GM19438 (cell line): ENCODE measurements at regions not wholly inside any gene's neighbourhood (a gene's known extent, or its start where the extent isn't known, plus 50 kb on each side); places are given as distances from the start of the nearest gene placed in this dataset.

Experiments used
- ATAC-seq: cut with Tn5 transposase; IDR thresholded peaks from one replicate; pipeline ENCODE4 v1.9.1; 2021; ENCODE audit warnings: low read depth; ENCODE audit not compliant: unreplicated experiment

DNA sequence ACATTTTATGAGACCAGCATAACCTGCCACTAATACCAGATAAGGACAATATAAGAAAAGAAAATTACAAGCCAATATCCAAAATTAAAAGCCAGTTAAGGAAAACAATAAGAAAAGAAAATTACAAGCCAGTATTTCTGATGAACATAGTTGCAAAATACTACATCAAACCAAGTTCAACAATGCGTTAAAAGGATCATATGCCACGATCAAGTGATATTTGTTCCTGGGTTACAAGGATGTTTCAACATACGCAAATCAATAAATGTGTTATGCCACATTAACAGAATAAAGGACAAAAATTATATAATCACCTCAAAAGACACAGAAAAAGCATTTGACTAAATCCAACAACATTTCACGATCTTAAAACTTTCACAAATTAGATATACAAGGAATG, 431.9 kb downstream of the ELAVL2 start:
- ATAC-seq, result no peak

DNA sequence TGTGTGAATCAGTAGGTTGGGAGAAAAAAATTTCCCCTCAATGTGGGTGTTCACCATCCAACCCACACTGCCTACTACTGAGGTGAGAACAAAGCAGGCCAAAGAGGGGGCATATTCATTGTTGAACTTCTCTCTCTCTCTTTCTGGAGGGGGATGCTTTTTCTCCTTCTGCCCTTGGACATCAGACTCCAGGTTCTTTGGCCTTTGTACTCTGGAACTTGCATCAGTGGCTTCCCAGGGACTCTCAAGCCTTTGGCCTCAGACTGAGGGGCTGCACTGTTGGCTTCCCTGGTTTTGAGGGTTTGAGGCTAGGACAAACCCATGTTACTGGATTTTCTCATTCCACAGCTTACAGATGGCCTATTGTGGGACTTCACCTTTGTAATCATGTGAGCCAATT, 417.2 kb downstream of the ELAVL2 start:
- no peak for ATAC-seq

DNA sequence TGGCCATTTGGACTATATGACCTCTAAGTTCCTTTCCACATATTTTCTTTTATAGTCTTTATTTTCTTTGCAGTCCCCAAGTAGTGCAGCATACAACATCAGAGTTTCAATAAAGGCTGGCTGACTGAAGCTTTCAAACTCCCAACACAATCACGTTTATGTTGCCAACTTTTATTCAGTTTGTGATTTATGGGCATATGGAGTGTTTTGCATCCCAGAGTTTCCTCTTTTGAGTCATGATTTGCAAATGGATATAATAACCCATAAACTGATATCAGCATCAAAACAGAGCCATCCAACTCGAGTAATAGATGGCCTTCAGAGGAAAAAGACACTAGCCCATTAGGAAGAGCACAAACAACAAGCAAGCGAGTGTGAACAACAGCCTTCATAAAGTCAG, 414.0 kb downstream of the ELAVL2 start:
- ATAC-seq, result no peak

DNA sequence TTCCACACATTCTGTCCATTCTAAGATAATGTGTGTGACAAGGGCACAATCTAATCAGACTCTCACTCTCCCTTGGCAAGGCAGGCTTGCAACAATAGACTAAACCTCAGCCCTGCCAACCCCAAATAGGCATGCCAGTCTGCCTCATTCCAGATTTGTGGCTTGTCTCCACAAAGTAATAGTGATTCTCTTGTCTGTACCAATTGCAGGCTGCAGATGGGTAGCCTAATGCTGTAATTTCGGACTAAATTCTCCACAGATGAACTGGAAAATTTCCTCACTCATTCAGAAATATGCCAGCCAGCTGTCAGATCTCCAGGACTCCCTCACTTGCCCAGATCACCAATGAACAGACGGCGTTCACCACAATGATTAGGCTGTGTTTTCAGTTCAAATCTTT, 413.6 kb downstream of the ELAVL2 start:
- ATAC-seq, result no peak

DNA sequence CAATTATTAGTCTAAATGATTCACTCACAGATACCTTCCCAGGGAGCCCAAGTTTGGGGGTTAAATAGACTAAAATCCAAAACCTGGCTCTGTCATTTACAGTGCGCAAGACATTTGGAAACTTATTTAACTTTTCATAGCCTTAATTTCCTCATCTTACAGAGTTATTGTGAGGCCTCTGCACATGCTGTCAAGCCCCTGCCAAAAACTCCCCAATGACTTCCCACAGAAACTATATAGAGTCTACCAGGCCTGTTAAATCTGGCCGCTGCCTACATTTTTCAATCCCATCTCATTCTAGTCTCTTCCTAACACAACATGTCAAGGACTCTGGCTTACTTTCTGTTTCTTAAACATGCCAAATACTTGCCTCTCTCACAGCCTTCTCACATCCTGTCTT, 412.5 kb downstream of the ELAVL2 start:
- no peak for ATAC-seq

DNA sequence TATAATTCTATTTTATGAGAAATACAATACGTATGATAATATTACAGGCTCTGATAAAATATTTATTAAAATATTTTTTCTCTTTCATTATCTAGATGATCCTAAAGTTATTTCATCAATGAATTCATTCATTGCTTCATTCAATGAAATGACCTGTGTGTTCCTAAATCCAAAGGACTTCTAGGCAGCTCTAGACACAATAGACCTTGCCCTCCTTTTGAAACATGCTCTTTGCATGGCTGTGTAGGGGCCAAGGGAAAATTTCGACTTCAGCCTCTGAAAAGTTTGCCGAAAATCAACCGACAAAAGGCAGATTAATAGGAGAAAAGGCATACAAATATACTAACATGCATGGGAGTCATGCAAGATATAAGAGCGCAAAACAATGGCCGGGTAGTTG, 402.0 kb downstream of the ELAVL2 start:
- no peak for ATAC-seq

DNA sequence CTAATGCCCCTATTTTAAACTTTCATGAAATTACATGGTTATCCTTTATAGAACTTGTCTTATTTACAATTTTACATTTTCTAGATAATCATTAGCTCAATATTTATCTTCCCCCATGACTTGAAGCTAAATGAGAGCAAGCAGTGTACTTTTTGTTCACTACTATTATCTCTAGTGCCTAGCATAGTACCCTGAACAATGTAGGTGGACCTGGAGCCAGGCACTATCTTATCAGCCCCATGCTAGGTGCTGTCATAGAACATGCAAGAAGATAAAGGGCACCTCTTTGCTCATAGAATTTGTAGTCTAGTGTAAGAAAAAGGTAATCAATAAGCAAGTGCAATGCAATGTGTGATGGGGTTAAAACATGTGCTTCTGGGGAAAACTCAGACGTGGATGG, 399.9 kb downstream of the ELAVL2 start:
- no peak for ATAC-seq

DNA sequence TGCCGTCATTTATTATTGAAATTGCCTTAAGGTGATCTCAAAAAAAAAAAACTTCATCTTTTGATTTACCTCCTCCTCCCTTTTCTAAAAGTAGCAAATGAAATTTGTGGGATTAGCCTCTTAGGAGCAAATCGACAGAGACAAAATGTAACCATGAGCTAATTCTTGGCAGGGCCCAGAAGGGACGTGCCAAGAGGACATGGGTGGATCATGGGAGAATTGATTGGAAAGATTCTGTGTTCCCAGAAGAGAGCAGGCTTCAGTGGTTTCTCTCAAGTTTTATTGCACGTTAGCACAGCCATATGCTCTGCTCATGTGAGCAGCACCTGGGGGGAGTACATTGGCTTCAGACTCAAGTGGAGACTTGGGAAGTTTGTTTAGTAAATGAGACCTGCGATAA, 394.6 kb downstream of the ELAVL2 start:
- ATAC-seq, result no peak

DNA sequence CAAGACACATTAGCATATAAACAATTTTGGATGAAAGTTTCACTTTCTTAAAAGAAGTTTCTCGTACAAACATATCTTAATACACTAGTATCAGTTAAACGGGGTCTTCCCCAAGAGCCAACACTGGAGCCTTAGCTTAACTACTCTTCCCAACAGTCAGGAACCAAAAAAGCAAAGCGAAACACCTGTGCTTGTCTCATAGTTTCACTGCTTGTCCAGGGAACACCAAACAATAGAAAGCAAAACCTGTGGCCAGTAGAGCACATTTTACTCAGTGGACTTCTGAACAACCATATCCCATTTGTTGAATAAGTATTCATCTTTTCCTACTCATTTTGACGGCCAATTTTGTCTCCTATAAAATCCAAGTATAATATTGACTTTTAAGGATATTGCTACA, 391.4 kb downstream of the ELAVL2 start:
- no peak for ATAC-seq

DNA sequence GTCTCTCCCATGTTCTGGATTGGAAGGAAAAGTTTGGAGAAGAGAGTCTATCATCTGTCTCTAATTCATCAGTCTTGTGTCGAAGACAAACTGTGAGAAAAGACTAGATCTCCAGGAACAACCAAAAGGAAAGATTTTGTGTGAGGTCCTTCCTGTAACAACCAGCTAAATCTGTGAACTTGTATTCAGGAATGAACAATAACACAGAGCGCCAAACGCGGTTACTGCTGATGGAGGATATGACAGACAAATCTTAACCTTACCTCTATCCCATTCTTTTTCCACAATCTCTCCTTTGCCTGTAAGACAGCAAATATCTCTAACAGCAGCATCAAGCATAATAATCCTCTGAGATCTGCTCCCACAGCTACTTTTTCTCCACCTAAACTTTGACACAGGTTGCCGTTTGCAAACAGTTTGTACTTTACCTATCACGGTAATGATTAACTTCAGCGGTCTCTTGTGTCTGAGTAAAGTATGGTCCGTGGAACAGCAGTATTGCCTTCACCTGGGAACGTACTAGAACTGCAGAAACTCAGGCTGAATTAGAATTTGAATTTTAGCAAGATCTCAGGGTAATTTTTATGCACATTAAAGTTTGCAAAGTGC, 387.6 kb downstream of the ELAVL2 start:
- ATAC-seq, result no peak

DNA sequence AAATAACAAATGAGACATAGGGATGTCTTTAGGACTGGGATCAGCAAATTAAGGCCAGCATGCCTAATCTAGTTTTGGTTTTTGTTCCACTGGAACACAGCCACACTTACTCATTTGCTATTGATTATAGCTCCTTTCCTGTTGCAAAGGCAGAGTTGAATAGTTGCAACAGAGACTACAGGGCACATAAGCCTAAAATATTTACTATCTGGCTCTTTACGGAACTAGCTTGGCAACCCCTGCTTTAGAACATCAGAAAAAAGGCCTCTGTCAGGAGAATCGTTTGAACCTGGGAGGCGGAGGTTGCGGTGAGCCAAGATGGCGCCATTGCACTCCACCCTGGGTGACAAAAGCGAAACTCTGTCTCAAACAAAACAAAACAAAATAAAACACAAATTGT, 384.8 kb downstream of the ELAVL2 start:
- no peak for ATAC-seq

DNA sequence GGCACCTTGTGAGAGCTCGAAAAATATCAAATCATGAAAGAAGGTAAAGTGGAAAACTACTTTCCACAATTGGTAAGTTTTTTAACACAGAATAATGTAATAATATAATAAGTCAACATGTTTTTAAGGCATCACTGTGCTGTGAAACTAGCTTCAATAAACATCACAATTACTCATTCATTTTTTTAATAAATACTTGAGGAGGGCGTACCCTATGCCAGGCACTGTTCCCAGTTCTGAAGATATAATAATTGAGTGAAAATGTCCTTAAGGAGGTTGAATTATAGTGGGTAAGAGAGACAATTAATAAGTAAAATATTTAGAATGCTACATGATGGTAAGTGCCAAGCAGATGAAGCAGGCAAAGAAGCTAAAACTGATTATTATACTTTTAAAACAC, 381.4 kb downstream of the ELAVL2 start:
- ATAC-seq, result no peak

DNA sequence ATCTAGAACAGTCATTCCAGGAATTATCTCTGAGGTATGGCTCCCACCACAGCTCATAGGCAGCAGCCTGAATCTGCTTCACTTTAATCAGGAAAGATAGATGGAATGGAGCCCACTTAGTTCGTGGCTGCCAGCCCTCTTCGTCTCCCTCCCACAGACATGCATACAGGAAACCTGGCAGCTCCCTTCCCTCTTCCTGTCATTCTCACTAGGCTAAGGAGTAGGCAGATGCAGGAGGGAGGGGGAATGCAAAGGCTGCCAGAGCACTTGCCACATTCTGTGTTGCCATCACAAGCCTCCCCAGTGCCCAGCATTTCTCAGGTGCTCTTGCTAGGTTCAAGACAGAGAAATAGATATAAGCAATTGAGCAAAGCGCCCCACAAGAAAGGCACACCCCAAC, 378.9 kb downstream of the ELAVL2 start:
- no peak for ATAC-seq

DNA sequence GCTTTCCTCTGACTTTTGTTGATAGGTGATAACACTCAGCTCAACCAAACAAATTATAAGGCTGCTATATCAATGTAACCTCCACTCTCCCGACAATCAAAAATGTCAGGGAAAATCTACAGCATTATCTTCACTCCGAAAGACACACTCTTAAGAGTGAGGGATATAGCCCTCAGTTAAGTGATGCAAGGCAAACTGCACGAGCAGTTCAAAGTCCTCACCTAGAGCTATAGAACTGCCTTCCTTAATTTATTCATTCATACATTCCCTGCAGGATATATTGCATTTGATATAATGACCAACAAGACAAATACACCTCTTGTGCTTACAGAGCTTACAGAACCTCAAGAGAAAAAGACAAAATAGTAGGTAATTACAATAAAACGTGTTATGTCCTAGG, 378.1 kb downstream of the ELAVL2 start:
- ATAC-seq, result no peak

DNA sequence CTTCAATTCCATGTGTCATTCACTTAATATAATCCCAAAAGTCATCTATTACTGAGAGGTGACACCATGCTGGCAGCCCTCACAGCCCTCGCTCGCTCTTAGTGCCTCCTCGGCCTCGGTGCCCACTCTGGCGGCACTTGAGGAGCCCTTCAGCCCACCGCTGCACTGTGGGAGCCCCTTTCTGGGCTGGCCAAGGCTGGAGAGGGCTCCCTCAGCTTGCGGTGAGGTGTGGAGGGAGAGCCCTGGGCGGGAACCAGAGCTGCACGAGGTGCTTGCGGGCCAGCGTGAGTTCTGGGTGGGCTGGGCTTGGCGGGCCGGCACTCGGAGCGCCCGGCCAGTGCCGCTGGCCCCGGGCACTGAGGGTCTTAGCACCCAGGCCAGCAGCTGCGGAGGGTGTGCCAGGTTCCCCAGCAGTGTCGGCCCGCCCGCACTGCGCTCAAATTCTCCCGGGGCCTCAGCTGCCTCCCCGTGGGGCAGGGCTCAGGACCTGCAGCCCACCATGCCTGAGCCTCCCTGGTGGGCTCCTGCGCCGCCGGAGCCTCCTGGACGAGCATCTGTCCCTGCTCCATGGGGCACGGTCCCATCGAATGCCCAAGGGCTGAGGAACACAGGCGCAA, 374.1 kb downstream of the ELAVL2 start:
- no peak for ATAC-seq

DNA sequence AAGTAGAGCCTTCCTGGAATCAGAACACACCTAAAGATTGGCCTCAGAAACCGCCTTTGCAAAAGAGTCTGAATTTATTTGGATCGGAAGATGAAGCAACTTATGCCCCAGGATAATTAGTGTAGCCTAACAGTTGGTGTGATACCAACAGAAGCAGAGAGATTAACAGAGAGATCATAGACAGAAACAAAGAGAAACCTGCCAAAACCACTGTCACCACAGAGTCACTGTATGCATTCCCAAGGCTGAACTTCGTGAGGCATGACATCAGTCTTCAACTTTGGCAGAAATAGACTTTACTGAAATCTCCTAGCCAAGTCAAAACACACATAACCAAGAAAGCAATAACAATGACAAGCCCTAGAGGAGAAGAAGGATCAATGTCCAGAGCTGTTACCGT, 361.8 kb downstream of the ELAVL2 start:
- ATAC-seq, result no peak

DNA sequence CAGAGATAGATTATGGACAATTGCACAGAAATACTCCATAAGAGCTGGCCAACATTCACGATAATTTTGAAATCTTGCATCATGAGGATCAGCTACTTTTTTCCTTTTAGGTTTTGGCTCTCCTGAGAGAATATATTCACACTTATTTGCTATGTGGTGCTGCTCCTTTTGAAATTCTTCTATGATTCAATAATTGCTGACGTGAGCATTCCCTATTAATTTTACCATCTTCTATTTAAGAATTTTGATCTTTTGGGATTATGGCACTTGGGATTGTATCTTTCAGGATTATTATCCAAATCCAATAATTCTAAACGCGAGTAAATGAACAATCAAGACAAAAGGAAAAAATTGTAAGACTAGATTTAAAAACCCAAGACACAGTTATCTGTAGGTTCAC, 358.8 kb downstream of the ELAVL2 start:
- ATAC-seq, result no peak

DNA sequence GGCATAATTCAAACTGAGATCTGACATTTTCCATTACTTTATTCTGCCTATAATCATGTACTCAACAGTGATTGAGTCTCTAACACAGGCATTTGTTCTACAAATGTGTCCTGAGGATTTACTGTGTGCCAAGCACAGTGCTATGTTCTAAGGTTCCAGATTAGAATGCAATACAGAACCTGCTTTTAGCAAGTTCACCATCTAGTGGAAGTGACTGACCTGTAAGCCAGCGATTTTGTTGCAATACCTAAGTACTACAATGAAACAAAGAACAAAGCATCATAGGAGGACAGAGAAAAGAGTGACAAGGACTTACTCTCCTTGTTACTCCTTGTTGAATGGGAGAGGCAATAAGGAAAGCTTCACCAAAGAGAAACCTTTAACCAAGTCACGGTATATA, 348.1 kb downstream of the ELAVL2 start:
- no peak for ATAC-seq

DNA sequence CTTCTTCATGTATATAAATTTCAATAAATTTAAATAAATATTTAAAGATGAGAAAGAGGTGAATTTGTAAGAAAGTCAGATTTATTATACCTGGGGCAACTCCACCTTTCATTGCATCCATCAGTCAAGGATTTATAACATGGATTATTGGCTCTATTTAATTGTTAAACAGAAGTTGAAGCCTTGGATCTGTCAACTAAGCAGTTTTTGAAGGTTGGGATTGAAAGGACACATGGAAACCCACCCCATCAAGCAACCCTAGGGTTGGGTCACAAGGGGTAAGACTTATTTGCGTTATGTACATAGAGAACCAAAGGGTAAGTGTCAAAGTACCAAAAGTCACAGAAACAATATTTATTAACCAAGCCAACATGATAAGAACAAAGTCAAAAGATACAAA, 342.5 kb downstream of the ELAVL2 start:
- ATAC-seq, result no peak

DNA sequence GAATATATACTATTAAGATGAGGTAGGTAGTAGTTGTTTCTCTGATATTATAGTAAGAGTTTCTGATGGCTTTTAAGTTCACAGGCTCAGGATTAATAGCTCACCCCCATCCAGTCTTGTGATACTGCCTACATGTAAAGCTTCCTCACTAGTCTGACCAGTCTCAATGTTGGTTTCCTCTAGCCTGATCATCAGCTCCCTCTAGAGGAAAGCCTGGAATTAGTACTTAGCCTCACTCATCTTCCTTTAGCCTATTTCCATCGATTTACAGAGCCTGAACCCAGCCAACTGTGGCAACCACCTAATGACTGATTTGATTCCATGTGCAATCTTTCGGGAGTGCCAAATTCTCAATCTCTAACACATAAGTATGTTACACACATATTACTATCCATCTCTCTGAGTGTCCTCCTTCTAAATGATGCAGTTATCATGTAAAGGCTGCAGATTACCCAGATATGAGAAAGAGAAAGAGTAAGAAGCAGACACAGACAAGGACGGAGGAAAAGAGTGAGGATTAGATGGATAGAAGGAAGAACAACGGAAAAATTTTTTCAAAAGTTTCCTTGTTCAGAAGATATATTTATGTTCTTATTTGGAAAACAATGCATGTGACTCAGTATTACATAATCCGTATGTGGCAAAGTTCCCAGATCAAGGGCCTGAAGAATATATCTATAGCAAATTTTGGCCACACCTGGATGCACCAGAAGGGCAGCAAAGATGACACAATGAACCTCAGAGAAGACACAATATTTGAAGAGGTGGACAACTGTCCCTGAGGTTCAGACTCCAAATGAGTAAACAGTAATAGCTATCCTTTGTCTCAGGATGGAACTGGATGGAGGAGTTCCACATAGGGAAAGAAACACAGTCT, 333.7 kb downstream of the ELAVL2 start:
- no peak for ATAC-seq

DNA sequence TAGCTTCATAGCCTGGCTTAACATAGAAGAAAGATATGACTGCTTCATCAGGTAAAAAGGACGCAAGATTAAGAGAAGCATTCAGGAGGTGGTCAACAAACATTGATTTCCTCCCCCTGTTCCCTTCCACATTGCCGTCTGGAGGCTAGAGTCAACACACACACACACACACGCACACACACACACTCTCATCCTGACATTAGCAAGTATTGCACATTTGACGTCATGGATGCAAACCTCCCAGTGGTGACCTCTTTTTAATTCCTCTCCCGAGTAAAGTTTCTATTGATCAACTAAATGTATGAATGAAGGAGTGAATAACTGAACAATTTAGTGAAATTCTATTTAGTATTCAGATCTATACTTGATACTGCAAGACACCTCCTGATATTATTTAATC, 332.8 kb downstream of the ELAVL2 start:
- no peak for ATAC-seq
